ENCODE measurements at regions not wholly inside any gene's neighbourhood (a gene's known extent, or its start where the extent isn't known, plus 50 kb on each side); places are given as distances from the start of the nearest gene placed in this dataset.

GRCh38 chr6:109296452-109296851 lies 85.8 kb downstream of the CD164 start:
- TF ChIP-seq POLR2A (IDR thresholded peaks at IDR 0.05; ENCODE audit: low read length), result no peak
- no peak for TF ChIP-seq CTCF (IDR thresholded peaks at IDR 0.05)
- no peak for TF ChIP-seq EP300 (IDR thresholded peaks at IDR 0.05)
- no peak for TF ChIP-seq CBX8 (IDR thresholded peaks at IDR 0.05)
- TF ChIP-seq TP53 (CRISPR knock-in tag; IDR thresholded peaks at IDR 0.05), result no peak
- TF ChIP-seq CHD4 (IDR thresholded peaks at IDR 0.05; ENCODE audit: borderline replicate concordance), result no peak
- TF ChIP-seq RFX5 (IDR thresholded peaks at IDR 0.05), result no peak
- no peak for TF ChIP-seq HOXB13 (CRISPR knock-in tag; IDR thresholded peaks at IDR 0.05; ENCODE audit: low read depth)
- TF ChIP-seq JUN (IDR thresholded peaks at IDR 0.05), result no peak
- TF ChIP-seq MYC (IDR thresholded peaks at IDR 0.05; ENCODE audit: borderline replicate concordance, low read length), result no peak
- no peak for TF ChIP-seq CHD2 (IDR thresholded peaks at IDR 0.05; ENCODE audit: low read length, partially characterized antibody)
- no peak for TF ChIP-seq REST (IDR thresholded peaks at IDR 0.05)
- TF ChIP-seq KDM5A (IDR thresholded peaks at IDR 0.05), result no peak
- TF ChIP-seq RCOR1 (IDR thresholded peaks at IDR 0.05; ENCODE audit: low read depth, low read length), result no peak

All from A549 (cell line).